ENCODE measurements at regions not wholly inside any gene's neighbourhood (a gene's known extent, or its start where the extent isn't known, plus 50 kb on each side); places are given as distances from the start of the nearest gene placed in this dataset.

- Histone ChIP-seq H3K4me3 (no peak overlapping the region), H3F3A (replicated peaks; ENCODE audit: low read depth) (no peaks in the 10 kb centered on the region), H3K9me2 (ENCODE audit: insufficient read depth) (peaks cover 10% of the 10 kb centered on the region), H2AFZ (no peak overlapping the region), H3K4me2 (no peak overlapping the region), H3K36me3 (ENCODE audit: insufficient read depth) (no peaks in the 10 kb centered on the region), H3K4me1 (ENCODE audit: insufficient read depth) (peaks cover 18% of the 10 kb centered on the region), H3K79me2 (replicated peaks; ENCODE audit: insufficient read depth) (no peaks in the 10 kb centered on the region), H3K27ac (ENCODE audit: low read depth) (no peak overlapping the region), H3K27me3 (ENCODE audit: insufficient read depth) (no peaks in the 10 kb centered on the region), H4K20me1 (replicated peaks; ENCODE audit: insufficient read depth) (no peaks in the 10 kb centered on the region)
- no peak for DNase-seq (ENCODE audit: low spot score)
- Mint-ChIP-seq H3K36me3 (ENCODE audit: low read depth) (no peaks in the 10 kb centered on the region; the same call in 2 of the 3 replicates), H3K4me3 (no peak overlapping the region), H3K9me3 (peaks cover 6% of the 10 kb centered on the region; the same call in 2 of the 3 replicates), H3K27ac (no peak overlapping the region), H3K27me3 (ENCODE audit: insufficient read depth, low read depth, poor library complexity) (peaks cover 20% of the 10 kb centered on the region), H3K4me1 (peaks cover 41% of the 10 kb centered on the region)
- no peak for ATAC-seq
- no peak for TF ChIP-seq CREB1 (CRISPR knock-in tag; IDR thresholded peaks at IDR 0.05; ENCODE audit: low read depth)
- no peak for TF ChIP-seq ZNF114 (CRISPR knock-in tag; IDR thresholded peaks at IDR 0.05)
- TF ChIP-seq ZNF462 (CRISPR knock-in tag; IDR thresholded peaks at IDR 0.05), result no peak
- TF ChIP-seq CTCF (conservative IDR thresholded peaks at IDR 0.05; ENCODE audit: low read depth in 2 of 2), result no peak
- TF ChIP-seq EZH2phosphoT487 (IDR thresholded peaks at IDR 0.05; ENCODE audit: unreplicated experiment), result no peak
- no peak for TF ChIP-seq ZNF331 (CRISPR knock-in tag; IDR thresholded peaks at IDR 0.05; ENCODE audit: low read depth)
- TF ChIP-seq JUNB (IDR thresholded peaks at IDR 0.05; ENCODE audit: unreplicated experiment), result no peak
- no peak for TF ChIP-seq ETS1 (IDR thresholded peaks at IDR 0.05)
- TF ChIP-seq EZH2 (IDR thresholded peaks at IDR 0.05; ENCODE audit: low read depth, unreplicated experiment), result no peak
- TF ChIP-seq REST (IDR thresholded peaks at IDR 0.05; ENCODE audit: unreplicated experiment), result no peak
- TF ChIP-seq STAT1 (IDR thresholded peaks at IDR 0.05; ENCODE audit: unreplicated experiment), result no peak
Observed at GRCh38 chr6:88536071-88536625, 370.0 kb upstream of the CNR1 start.
